Memory B cell (primary cell): ENCODE measurements at regions not wholly inside any gene's neighbourhood (a gene's known extent, or its start where the extent isn't known, plus 50 kb on each side); places are given as distances from the start of the nearest gene placed in this dataset.
"Not testable (repeated sequence)": the region's sequence is repeated elsewhere in the genome, so short reads cannot be mapped to it uniquely, and the experiment has no call there.

Experiments used
- ATAC-seq: fragments of 150-1000 bp; cut with Tn5 transposase; 2 replicates; pipeline ENCODE4 v1.10.0; 2021; ENCODE audit warnings: low read depth, mild to moderate bottlenecking, moderate library complexity
- DNase-seq, 2 donors: peaks; one replicate each; pipeline ENCODE4 v3.0.0; 2022; ENCODE audit warnings: low spot score in 2 of 2
- H3K27ac Mint-ChIP-seq: one replicate; pipeline ENCODE4 v1.8.0; 2022; ENCODE audit warnings: mild to moderate bottlenecking, moderate library complexity, mixed read lengths
- H3K27me3 Mint-ChIP-seq: one replicate; pipeline ENCODE4 v1.8.0; 2022; ENCODE audit warnings: mixed read lengths
- H3K36me3 Mint-ChIP-seq: one replicate; pipeline ENCODE4 v1.8.0; 2022; ENCODE audit warnings: mild to moderate bottlenecking, mixed read lengths
- H3K4me1 Mint-ChIP-seq: one replicate; pipeline ENCODE4 v1.8.0; 2022; ENCODE audit warnings: mixed read lengths
- H3K4me3 Mint-ChIP-seq: one replicate; pipeline ENCODE4 v1.8.0; 2022; ENCODE audit warnings: mild to moderate bottlenecking, moderate library complexity, mixed read lengths
- H3K9me3 Mint-ChIP-seq: one replicate; pipeline ENCODE4 v1.8.0; 2022; ENCODE audit warnings: mixed read lengths

DNA sequence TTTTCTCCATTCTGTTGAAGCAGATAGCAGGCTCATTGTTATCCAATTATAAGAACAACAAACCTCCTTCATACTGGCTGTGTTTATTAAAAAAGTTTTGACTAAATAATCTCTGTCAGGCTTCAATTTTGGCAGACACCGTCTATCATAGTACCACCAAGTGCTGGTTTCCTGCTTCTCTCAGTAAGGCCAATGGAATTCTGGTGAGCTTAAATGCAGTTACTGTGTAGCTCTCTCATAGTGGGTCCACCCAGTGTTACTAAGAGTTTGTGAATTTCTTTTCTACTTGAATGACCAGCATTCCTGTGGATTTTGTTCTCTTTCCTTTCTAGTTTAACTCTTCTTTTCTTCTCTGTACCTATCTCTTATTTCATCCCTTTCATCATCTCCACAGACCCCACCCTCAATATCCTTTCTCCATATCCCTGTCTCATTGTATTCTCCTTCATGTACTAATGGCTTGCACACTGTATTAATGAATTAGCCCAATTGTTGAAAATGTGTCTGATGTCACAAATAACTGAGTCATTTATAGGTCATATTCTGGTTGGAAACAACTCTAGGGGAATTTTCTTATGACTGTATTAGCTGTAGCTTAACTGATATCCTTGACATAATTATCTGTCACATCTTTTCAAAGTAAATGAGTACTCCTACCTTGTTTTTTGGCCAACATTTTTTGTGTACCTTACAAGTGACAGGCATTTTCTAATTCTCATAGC is 372.1 kb downstream of the FAT3 start:
- DNase-seq: no peak
- Mint-ChIP-seq H3K27me3 (no peaks in the 10 kb centered on the region), H3K9me3 (peaks cover 6% of the 10 kb centered on the region), H3K4me1 (no peaks in the 10 kb centered on the region), H3K4me3 (no peak overlapping the region), H3K36me3 (no peaks in the 10 kb centered on the region), H3K27ac (no peak overlapping the region)
- ATAC-seq: no peak

DNA sequence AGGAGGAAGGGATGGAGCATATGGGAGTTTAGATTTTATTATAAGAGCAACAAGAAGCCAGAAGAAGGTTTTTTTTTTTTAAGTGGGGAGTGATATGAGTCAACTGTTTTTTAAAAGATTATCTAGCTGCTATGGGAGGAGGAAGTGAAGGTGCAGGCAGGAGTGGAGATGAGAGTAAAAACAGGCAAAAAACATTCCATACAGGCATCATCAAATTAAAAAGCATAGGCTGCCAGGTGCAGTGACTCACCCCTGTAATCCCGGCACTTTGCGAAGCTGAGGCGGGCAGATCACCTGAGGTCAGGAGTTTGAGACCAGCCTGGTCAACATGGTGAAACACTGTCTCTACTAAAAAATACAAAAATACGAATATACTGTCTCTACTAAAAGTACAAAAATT is 368.4 kb upstream of the MTNR1B start:
- H3K4me3 Mint-ChIP-seq: no peak overlapping the region
- ATAC-seq: no peak
- H3K4me1 Mint-ChIP-seq: no peaks in the 10 kb centered on the region
- no peaks in the 10 kb centered on the region for H3K36me3 Mint-ChIP-seq
- H3K9me3 Mint-ChIP-seq: peaks cover 6% of the 10 kb centered on the region
- no peak overlapping the region for H3K27ac Mint-ChIP-seq
- no peak for DNase-seq
- no peaks in the 10 kb centered on the region for H3K27me3 Mint-ChIP-seq

DNA sequence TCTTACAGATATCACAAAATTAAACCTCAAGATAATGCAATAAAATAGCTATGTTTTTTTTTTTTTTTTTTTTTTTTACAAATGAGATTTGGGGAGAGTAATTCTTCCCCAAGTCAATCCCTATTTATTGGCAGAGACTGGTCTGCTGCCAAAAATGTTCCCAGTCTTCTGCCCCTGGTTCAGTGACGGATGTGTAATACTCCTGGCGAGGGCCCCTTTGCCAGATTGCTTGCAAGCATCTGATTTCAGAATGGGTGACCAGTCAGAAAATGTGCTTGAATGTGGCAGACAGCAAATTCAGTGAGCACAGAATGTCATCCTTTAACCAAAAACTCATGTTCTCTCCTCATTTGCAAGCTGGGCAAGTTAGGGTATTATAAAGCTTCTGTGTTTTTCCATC is 363.8 kb upstream of the MTNR1B start:
- no peaks in the 10 kb centered on the region for H3K4me1 Mint-ChIP-seq
- ATAC-seq: no peak
- H3K27me3 Mint-ChIP-seq: no peaks in the 10 kb centered on the region
- H3K27ac Mint-ChIP-seq: no peak overlapping the region
- DNase-seq: no peak
- no peaks in the 10 kb centered on the region for H3K36me3 Mint-ChIP-seq
- H3K9me3 Mint-ChIP-seq: peaks cover 2% of the 10 kb centered on the region
- H3K4me3 Mint-ChIP-seq: no peak overlapping the region

DNA sequence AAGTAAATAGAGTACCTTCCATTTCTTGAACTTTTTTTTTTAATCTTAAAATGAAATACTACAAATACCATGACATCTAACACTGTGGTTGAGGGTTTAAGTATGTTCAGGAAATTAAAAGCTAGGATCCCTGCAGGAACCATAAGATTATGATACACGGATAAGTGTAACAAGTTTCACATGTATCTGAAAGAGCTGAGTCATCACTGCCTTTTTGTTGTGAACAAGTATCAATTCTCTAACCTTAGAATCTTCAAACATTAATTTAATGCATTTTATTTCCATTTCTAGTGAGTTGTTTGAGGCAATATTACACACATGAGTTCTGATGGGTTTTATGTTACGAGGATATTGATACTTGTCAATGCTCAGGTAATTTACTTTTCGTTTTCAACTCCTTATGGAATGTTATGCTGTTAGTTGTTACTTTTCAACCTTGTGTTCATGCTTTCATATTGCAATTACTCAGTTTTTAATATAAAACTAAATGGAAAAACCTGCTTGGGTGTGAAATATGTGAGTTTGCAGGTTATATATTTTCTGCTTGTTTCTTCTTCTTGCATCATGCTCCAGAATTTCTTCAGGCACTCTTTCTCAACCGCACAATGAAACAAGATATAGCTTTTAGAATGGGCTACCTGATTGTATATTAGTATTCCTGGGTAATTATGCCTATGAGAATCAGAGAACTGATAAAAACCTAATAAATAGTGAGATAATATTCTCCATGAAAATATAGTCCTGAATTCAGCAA is 361.3 kb upstream of the MTNR1B start:
- no peaks in the 10 kb centered on the region for H3K36me3 Mint-ChIP-seq
- no peak overlapping the region for H3K4me3 Mint-ChIP-seq
- no peak for ATAC-seq
- no peak overlapping the region for H3K27ac Mint-ChIP-seq
- no peaks in the 10 kb centered on the region for H3K4me1 Mint-ChIP-seq
- no peak for DNase-seq
- H3K9me3 Mint-ChIP-seq: no peaks in the 10 kb centered on the region
- H3K27me3 Mint-ChIP-seq: no peaks in the 10 kb centered on the region

DNA sequence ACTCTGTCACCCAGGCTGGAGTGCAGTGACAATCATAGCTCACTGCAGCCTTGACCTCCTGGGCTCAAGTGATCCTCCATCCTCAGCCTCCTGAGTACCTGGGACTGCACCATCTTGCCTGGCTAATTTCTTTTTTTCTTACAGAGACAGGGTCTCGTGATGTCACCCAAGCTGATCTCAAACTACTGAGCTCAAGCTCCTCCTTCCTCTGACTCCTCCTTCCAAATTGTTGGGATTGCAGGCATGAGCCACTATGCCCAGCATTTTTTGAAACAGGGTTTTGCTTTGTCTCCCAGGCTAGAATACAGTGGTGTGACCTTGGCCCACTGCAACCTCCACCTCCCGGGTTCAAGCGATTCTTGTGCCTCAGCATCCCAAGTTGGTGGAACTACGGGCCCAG is 358.3 kb upstream of the MTNR1B start:
- Mint-ChIP-seq H3K4me3 (no peak overlapping the region), H3K4me1 (no peaks in the 10 kb centered on the region), H3K27ac (no peak overlapping the region), H3K36me3 (no peaks in the 10 kb centered on the region), H3K9me3 (no peaks in the 10 kb centered on the region), H3K27me3 (no peaks in the 10 kb centered on the region)
- DNase-seq (no peak), ATAC-seq (no peak)

DNA sequence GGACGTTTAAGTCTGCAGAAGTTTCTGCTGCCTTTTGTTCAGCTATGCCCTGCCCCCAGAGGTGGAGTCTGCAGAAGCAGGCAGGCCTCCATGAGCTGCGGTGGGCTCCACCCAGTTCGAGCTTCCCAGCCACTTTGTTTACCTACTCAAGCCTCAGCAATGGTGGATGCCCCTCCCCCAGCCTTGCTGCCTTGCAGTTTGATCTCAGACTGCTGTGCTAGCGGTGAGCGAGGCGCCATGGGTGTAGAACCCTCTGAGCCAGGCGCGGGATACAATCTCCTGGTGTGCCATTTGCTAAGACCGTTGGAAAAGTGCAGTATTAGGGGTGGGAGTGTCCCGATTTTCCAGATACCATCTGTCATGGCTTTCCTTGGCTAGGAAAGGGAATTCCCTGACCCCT is 351.4 kb upstream of the MTNR1B start:
- not testable (repeated sequence) for H3K9me3 Mint-ChIP-seq, DNase-seq, H3K4me1 Mint-ChIP-seq, H3K36me3 Mint-ChIP-seq, H3K27ac Mint-ChIP-seq, H3K27me3 Mint-ChIP-seq, ATAC-seq, H3K4me3 Mint-ChIP-seq

DNA sequence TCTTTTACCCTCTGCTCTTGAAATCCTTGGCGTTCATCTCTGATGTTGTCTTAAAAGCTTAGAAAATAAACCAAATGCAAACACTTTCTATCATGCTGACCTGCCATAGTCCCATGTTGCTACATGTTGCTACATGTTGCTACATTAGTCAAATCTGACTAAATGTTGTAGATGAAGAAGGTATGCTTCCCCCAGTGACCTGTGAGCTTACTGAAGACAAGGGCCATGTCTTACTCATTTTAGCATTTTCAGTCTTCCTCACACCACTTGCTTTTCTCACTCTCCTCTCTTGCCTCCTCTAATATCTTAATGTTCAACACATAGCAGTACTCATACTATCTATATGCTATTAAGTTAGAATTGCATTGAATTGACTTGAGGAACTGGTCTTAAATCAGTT is 346.4 kb upstream of the MTNR1B start:
- Mint-ChIP-seq H3K36me3 (no peaks in the 10 kb centered on the region), H3K27ac (no peak overlapping the region), H3K27me3 (no peaks in the 10 kb centered on the region), H3K4me1 (no peaks in the 10 kb centered on the region), H3K9me3 (peaks cover 1% of the 10 kb centered on the region), H3K4me3 (no peak overlapping the region)
- DNase-seq (no peak), ATAC-seq (no peak)

DNA sequence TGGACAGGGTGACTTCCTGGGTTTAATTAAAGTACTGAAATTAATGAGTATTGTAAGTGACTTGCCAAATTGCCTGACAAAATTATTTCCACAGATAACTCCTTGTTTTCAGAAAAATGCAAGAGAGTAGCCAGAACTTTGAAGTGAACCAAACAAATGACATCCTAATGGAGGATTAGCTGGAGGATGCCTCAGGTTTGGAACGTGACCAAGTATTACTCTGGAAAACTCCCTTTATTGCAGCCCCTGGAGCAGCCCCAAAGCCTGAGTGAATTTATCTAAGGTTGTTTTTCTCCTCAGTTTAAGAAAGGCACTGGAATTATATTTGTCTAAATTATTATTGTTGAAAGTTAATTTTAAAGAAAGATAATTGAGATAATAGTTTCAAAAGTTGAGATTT is 343.6 kb upstream of the MTNR1B start:
- H3K27me3 Mint-ChIP-seq: no peaks in the 10 kb centered on the region
- DNase-seq (no peak), ATAC-seq (no peak)
- no peaks in the 10 kb centered on the region for H3K4me1 Mint-ChIP-seq
- H3K27ac Mint-ChIP-seq: no peak overlapping the region
- H3K9me3 Mint-ChIP-seq: peaks cover 4% of the 10 kb centered on the region
- no peaks in the 10 kb centered on the region for H3K36me3 Mint-ChIP-seq
- no peak overlapping the region for H3K4me3 Mint-ChIP-seq

DNA sequence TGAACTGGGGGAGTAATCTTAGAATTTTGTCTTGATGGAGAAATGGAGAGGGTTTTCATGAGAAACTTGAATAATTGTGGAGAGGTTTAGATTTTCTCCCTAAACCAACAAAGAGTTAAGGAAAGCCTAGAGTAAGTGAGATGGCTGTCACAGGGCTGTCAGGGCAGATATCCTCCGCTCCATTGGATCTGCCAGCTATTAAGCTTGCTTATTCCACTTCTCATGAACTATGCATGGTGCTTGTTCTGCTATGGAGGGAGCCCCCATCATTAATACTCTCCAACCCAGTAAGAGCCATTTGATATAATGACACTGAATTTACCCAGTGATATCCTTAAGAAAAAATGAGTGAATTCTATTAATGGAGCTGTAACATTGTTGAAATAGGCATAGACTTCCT is 342.8 kb upstream of the MTNR1B start:
- DNase-seq (no peak), ATAC-seq (no peak)
- H3K36me3 Mint-ChIP-seq: no peaks in the 10 kb centered on the region
- H3K9me3 Mint-ChIP-seq: peaks cover 4% of the 10 kb centered on the region
- no peak overlapping the region for H3K27ac Mint-ChIP-seq
- H3K27me3 Mint-ChIP-seq: no peaks in the 10 kb centered on the region
- H3K4me1 Mint-ChIP-seq: no peaks in the 10 kb centered on the region
- no peak overlapping the region for H3K4me3 Mint-ChIP-seq

DNA sequence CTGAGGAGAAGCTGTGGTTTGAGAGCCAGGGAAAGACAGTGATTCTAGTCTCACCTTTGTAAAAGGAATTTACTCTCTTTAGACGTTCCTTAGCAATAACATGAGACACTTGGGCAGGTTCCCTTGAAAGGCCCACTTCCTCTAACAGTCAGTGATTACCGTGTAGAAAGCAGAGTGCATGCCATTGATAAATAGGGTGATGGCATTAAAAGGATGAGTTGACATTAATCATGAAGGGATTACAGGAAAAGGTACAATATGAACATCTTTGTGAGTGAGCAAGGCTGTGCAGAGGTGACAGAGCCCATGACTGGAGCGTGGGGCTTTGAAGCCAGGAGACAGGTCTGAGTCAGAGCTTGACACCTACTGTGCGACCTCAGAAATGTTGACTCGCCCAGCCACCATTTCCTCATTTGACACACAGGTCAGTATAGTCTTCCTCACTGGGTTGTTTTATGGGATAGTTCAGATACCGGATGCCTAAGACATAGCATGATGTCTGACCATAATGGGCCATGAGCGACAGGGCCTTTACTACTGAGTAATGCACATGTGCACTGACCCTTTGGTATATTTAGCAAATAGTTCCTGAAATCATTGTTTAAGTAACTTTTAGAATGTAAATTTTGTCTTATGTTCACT is 341.7 kb upstream of the MTNR1B start:
- no peak for ATAC-seq
- Mint-ChIP-seq H3K4me3 (no peak overlapping the region), H3K9me3 (peaks cover 4% of the 10 kb centered on the region), H3K27me3 (no peaks in the 10 kb centered on the region), H3K36me3 (no peaks in the 10 kb centered on the region), H3K27ac (no peak overlapping the region), H3K4me1 (no peaks in the 10 kb centered on the region)
- no peak for DNase-seq

DNA sequence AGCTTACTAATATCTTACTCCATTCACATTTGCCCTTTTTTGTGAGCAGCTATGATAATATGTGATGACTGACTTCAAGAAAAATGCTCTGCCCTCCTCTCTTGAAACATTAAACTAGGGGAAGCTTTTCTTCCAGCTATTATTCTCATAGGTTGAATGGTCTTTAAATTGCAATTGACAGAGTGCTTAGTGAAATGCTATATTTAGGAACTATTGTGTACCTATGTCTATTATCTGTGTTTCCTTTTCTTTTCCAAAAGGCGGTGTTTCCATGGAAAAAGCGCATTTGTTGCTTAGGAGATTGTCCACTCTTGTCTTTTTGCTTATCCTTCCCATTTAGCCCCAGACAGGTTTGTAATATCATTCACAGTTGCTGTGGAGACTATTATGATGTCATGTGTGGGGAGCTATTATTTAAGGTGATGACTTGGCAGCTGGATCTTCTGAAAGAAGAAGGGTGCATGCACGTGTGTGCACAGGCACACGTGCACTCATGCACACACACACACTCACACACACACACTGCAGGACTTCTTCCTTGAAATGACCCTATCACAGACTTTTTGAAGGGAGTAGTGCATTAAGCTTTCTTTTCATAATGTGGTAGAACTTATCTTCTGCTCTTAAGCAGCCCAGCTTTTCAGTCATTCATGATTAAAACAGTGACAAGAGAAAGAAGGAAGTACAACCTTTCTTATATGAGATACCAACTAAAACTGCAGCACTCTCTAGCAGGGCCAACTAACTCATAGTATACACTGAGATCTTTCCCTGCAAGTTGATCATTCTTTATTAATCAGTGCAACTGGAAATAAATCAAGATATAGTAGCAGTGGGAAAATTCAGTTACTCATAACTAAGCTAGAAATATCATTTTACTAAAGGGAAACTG is 340.8 kb upstream of the MTNR1B start:
- Mint-ChIP-seq H3K36me3 (no peaks in the 10 kb centered on the region), H3K27ac (no peak overlapping the region), H3K9me3 (peaks cover 4% of the 10 kb centered on the region), H3K4me3 (no peak overlapping the region), H3K27me3 (no peaks in the 10 kb centered on the region), H3K4me1 (no peaks in the 10 kb centered on the region)
- DNase-seq (no peak), ATAC-seq (no peak)

DNA sequence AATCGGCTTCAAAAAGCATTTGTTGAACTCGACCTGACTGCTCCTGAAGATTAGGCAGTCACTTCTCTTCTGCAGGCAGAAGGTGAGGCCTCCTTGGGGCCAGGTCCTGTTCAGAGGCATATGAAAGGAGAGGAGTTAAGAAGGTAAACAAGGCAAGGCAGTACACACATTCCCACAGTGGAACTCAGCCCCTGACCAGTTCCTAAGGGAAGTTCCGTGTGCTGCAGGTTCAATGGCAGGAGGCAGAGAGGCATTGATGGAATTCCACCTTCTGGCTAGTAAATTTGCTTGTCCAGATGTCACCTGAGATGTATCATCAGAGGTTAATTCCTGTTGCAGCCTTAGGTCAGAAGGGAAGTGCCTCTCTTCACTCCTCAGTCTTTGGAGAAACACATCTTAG is 337.0 kb upstream of the MTNR1B start:
- H3K4me3 Mint-ChIP-seq: no peak overlapping the region
- H3K27me3 Mint-ChIP-seq: no peaks in the 10 kb centered on the region
- no peaks in the 10 kb centered on the region for H3K36me3 Mint-ChIP-seq
- no peak for DNase-seq
- H3K9me3 Mint-ChIP-seq: peaks cover 4% of the 10 kb centered on the region
- H3K27ac Mint-ChIP-seq: no peak overlapping the region
- no peak for ATAC-seq
- no peaks in the 10 kb centered on the region for H3K4me1 Mint-ChIP-seq

DNA sequence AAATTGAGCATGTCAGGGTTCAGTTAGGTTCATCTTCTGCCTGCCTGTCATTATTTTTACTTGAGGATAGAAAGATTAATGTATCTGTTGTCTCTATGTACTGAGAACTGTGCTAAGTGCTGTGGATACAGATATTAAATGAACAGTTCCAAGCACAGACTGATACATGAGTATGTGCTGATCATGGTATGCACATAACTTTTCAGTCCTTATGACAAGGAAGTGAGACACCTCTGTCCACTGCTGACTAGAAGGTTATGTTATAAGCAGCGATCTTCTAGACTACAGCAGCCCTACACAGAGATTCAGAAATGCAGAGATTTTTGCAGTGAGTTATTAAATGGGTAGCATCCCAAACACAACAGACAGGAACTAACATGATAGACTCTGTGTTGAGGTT is 335.6 kb upstream of the MTNR1B start:
- H3K27me3 Mint-ChIP-seq: no peaks in the 10 kb centered on the region
- DNase-seq: no peak
- H3K9me3 Mint-ChIP-seq: peaks cover 4% of the 10 kb centered on the region
- H3K4me3 Mint-ChIP-seq: no peak overlapping the region
- H3K27ac Mint-ChIP-seq: no peak overlapping the region
- no peak for ATAC-seq
- no peaks in the 10 kb centered on the region for H3K36me3 Mint-ChIP-seq
- H3K4me1 Mint-ChIP-seq: no peaks in the 10 kb centered on the region
